PFSK-1 (cell line): ENCODE measurements at regions not wholly inside any gene's neighbourhood (a gene's known extent, or its start where the extent isn't known, plus 50 kb on each side); places are given as distances from the start of the nearest gene placed in this dataset.

Experiments
- POLR2AphosphoS5 ChIP-seq: IDR thresholded peaks from 2 replicates; pipeline ENCODE4 v1.6.1; 2012; ENCODE audit warnings: low read depth, mild to moderate bottlenecking, control low read depth, low read length, moderate library complexity
- TAF1 ChIP-seq: IDR thresholded peaks from 2 replicates; pipeline ENCODE4 v1.6.1; 2012; ENCODE audit warnings: low read length, control low read depth, borderline replicate concordance; ENCODE audit not compliant: insufficient read depth
- TF ChIP-seq, protein P1 (sequence below), 2 experiments: IDR thresholded peaks; 2 replicates each; pipeline versions ENCODE4 v1.6.1 to v1.8.0; 2011 to 2012; ENCODE audit warnings: low read depth in 2 of 2, low read length in 2 of 2, control low read depth in 1 of 2, inconsistent platforms in 1 of 2, mild to moderate bottlenecking in 1 of 2, moderate library complexity in 1 of 2; ENCODE audit not compliant: insufficient read depth in 1 of 2

DNA sequence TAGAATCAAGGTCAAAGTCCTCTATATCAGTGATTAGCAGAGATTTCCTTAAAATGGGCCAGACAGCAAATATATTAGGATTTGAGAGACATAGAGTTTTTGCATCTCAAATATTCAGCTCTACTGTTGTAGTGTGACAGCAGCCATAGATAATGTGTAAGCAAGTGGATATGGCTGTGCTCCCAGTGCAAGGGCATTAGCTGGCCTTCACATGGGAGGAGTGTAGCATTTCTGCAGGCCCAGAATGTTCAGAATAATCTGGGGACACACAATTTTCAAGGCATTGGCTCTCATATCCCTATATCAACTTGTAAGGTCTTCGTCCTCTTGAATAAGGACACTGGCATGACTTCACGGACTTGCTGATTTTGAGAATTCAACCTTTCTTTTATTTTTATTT is 402.3 kb upstream of the ADAMTS5 start:
- TF ChIP-seq, protein P1, sequence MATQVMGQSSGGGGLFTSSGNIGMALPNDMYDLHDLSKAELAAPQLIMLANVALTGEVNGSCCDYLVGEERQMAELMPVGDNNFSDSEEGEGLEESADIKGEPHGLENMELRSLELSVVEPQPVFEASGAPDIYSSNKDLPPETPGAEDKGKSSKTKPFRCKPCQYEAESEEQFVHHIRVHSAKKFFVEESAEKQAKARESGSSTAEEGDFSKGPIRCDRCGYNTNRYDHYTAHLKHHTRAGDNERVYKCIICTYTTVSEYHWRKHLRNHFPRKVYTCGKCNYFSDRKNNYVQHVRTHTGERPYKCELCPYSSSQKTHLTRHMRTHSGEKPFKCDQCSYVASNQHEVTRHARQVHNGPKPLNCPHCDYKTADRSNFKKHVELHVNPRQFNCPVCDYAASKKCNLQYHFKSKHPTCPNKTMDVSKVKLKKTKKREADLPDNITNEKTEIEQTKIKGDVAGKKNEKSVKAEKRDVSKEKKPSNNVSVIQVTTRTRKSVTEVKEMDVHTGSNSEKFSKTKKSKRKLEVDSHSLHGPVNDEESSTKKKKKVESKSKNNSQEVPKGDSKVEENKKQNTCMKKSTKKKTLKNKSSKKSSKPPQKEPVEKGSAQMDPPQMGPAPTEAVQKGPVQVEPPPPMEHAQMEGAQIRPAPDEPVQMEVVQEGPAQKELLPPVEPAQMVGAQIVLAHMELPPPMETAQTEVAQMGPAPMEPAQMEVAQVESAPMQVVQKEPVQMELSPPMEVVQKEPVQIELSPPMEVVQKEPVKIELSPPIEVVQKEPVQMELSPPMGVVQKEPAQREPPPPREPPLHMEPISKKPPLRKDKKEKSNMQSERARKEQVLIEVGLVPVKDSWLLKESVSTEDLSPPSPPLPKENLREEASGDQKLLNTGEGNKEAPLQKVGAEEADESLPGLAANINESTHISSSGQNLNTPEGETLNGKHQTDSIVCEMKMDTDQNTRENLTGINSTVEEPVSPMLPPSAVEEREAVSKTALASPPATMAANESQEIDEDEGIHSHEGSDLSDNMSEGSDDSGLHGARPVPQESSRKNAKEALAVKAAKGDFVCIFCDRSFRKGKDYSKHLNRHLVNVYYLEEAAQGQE (IDR thresholded peaks at IDR 0.05; ENCODE audit: insufficient read depth in 1 of 2, low read depth in 2 of 2, low read length in 2 of 2) = no peak
- TF ChIP-seq POLR2AphosphoS5 (no peak), TAF1 (no peak)
